Upper lobe of left lung (tissue), 4 donors: ENCODE measurements at regions not wholly inside any gene's neighbourhood (a gene's known extent, or its start where the extent isn't known, plus 50 kb on each side); places are given as distances from the start of the nearest gene placed in this dataset.

Experiments
- POLR2A ChIP-seq, 4 donors: fragments of 450-650 bp; IDR thresholded peaks; one replicate each; pipeline ENCODE4 v1.5.1; 2016 to 2017; ENCODE audit warnings: antibody characterized with exemption in 4 of 4, mild to moderate bottlenecking in 2 of 4
- POLR2AphosphoS5 ChIP-seq, 2 donors: sonication (generic); formaldehyde crosslinking; IDR thresholded peaks; one replicate each; pipeline ENCODE4 v1.5.1; 2017; ENCODE audit warnings: antibody characterized with exemption in 2 of 2
- TF ChIP-seq, protein P1 (sequence below), 6 experiments: fragments of 450-650 bp in 4 of 6; fragments of 200-600 bp in 2 of 6; sonication (generic) in 2 of 6; IDR thresholded peaks; one replicate each; pipeline ENCODE4 v1.5.1; 2016 to 2019; ENCODE audit warnings: antibody characterized with exemption in 6 of 6

DNA sequence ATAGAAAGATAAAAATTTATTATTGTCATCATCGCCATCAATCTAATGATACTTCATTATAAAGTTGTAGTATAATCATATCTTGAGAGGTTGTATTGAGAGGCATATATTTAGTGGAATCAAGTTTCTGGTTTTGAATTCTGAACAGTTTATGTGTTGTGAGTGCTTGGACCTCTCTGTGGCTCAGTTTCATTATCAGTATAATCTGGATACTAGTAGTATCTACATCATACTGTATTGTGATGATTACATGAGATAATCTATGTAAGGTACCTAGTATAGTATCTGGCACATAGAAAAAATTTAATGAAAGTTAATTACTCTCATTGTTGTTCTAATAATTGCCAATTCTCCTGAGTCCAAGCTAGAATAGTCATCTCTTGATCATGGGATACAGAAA, 161.2 kb upstream of the UBQLN2 start:
- TF ChIP-seq POLR2A (IDR thresholded peaks at IDR 0.05) = no peak
- TF ChIP-seq, protein P1, sequence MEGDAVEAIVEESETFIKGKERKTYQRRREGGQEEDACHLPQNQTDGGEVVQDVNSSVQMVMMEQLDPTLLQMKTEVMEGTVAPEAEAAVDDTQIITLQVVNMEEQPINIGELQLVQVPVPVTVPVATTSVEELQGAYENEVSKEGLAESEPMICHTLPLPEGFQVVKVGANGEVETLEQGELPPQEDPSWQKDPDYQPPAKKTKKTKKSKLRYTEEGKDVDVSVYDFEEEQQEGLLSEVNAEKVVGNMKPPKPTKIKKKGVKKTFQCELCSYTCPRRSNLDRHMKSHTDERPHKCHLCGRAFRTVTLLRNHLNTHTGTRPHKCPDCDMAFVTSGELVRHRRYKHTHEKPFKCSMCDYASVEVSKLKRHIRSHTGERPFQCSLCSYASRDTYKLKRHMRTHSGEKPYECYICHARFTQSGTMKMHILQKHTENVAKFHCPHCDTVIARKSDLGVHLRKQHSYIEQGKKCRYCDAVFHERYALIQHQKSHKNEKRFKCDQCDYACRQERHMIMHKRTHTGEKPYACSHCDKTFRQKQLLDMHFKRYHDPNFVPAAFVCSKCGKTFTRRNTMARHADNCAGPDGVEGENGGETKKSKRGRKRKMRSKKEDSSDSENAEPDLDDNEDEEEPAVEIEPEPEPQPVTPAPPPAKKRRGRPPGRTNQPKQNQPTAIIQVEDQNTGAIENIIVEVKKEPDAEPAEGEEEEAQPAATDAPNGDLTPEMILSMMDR (IDR thresholded peaks at IDR 0.05) = no peak
- TF ChIP-seq POLR2AphosphoS5 (IDR thresholded peaks at IDR 0.05) = no peak
